COLO829 (cell line): ENCODE measurements at regions not wholly inside any gene's neighbourhood (a gene's known extent, or its start where the extent isn't known, plus 50 kb on each side); places are given as distances from the start of the nearest gene placed in this dataset.
"Not testable (repeated sequence)": the region's sequence is repeated elsewhere in the genome, so short reads cannot be mapped to it uniquely, and the experiment has no call there.

ENCODE experiments used
- DNase-seq: peaks from one replicate; pipeline ENCODE4 v3.0.0; 2012; ENCODE audit warnings: low spot score

- DNase-seq, result no peak
These were observed 213.1 kb downstream of the CDH26 start for GRCh38 chr20:60171313-60171712.

DNA sequence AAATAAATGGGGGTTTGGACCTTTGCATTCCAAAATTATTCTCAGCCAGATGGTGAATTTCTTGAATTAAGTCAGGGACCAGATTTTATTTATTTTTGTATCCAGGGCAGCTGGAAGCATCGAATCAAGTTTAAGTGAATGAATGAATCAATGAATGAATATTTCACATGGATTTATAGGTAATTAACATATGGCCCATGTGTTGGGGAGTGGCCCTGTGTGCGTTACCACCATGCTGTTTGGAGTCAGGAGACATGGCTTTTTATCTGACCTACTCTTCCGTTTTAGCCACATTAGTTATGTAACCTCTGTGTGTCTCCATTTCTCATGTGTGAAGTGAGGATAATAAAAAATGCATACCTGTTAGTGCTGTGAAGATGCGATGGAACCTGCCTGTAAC is 213.5 kb downstream of the CDH26 start:
- DNase-seq, result no peak

- DNase-seq, result no peak
These were observed 214.2 kb downstream of the CDH26 start for GRCh38 chr20:60172346-60172984.

DNA sequence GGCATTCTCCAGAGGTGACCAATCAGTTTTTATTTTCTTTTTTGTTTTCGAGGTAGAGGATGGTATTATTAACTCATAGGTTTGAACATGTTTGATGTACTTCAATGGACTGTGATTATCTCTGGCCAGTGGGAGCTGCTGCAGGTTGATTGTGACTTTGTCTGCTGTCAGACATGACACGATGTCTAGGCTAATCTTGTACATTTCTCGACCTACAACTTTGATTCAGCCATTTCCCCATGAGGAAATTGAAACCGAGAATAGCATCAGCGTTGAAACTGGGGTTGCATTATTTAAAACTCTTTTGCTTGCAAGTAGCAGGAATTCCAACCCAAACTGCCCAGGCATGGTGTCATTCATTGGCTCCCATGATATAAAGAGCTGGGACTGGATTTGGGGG is 218.9 kb downstream of the CDH26 start:
- DNase-seq, result no peak

DNA sequence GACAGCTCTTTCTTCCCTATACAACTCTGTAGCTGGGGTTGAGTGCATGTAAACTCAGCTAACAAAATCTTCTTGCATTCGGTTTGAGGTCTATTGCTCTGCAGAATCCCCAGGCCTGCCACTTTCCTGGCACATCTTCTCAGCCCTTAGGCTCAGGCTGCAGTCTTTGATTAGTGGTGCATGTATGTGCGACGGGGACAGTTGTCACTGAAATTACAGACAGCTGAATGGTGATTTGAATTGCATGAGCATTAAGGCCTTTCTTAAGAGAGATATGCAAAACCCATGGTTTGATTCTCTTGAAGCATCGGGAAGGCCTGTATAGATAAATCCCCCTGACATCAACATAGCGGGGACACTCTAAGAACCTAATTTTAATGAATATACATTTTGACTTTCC is 222.8 kb downstream of the CDH26 start:
- DNase-seq, result no peak

- no peak for DNase-seq
These were observed 228.2 kb downstream of the CDH26 start for GRCh38 chr20:60186412-60186811.

DNA sequence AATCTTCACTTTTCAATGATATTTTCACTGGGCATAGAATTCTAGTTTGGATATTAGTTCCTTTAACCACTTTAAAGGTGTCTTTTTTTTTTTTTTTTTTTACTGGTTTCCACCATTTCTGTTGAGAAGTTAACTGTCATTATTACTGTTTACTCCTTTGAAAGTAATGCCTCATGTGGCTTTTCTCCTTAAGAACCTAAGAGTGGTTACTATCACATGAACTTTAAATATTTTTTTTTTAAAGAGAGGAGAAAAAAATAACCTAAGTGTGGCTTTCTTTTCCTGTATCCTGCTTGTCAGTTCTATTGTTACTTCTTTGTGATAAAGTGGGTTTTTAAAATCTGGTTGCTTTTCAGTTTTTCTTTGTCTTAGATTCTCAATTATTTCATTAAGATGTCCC is 229.5 kb downstream of the CDH26 start:
- no peak for DNase-seq

GRCh38 chr20:60191014-60191413 is 232.8 kb downstream of the CDH26 start:
- DNase-seq, result no peak

DNA sequence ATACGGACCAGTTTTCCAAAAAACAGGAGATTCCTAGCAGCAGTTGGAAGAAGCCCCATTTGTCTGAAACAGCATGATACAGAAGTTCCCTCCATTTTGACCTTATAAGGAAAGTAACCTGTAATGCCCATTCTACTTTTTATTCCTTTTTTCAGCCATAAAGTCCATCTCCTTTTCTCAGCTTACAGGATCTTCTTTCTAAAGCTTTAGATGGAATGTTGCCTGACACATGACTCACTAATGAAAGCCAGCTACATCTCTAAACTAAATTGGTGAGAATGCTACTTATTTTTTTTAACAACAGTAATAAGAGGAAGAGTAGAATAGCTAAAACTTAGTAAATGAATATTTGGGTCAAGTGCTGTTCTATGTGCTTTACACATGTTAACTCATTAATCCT is 234.1 kb downstream of the CDH26 start:
- no peak for DNase-seq

- DNase-seq, result not testable (repeated sequence)
These were observed 240.9 kb downstream of the CDH26 start for GRCh38 chr20:60199132-60199531.

DNA sequence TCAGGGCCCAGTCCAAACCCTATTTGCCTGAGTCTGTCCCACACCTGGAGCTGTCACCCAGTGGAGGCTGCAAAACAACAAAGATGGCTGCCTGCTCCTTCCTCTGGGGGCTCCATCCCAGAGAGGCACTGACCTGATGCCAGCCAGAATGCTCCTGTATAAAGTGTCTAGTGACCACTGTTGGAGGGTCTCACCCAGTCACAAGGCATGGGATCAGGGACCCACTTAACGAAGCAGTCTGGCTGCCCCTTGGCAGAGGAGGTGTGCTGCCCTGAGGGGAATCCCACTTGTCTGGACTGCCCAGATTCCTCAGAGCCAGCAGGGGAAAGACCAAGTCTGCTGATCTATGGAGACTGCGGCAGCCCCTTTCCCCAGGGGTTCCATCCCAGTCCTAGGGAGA is 241.6 kb downstream of the CDH26 start:
- DNase-seq, result no peak

- DNase-seq, result no peak
These were observed 242.2 kb downstream of the CDH26 start for GRCh38 chr20:60200305-60200918.

- DNase-seq, result no peak
These were observed 243.1 kb downstream of the CDH26 start for GRCh38 chr20:60201198-60201835.

DNA sequence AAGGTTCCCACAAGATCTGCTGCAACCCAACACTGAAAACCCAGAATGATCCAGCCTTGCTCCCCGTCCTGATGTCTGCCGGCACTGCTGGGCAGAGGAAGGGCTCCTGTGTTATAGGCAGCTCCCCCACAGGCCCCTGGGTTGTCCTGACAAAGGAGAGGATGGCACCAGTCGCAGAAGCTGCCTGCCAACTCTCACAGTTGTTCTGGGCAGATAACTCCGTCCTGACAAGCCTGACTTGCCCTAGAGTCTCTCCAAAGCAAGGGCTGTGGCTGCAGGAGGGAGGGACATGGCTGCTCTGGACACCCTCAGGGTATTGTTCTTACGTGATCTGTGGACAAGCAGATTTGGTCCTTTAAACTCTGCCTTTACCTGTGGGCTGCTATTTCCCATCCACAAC is 243.8 kb downstream of the CDH26 start:
- DNase-seq, result no peak

DNA sequence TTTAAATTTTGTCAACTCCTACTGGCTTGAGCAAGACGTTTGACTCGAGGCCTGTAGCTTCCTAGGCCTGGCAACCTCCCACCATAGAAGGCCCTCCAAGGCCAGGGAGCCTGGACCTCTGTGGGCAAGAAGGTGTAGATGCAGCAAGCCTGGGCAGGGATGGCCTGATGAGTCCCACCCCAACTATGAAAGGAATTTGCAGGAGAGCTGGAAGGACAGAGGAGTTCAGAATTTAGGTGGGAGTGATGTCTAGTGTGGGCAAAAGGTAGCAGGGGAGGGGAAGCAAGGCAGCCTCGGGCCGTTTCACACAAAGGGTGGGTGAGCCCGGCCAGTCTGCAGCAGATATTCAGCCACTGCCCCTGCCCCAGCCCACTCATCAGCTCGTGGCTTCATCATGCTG is 245.2 kb downstream of the CDH26 start:
- DNase-seq, result no peak

- DNase-seq, result no peak
These were observed 246.4 kb downstream of the CDH26 start for GRCh38 chr20:60204601-60205000.

DNA sequence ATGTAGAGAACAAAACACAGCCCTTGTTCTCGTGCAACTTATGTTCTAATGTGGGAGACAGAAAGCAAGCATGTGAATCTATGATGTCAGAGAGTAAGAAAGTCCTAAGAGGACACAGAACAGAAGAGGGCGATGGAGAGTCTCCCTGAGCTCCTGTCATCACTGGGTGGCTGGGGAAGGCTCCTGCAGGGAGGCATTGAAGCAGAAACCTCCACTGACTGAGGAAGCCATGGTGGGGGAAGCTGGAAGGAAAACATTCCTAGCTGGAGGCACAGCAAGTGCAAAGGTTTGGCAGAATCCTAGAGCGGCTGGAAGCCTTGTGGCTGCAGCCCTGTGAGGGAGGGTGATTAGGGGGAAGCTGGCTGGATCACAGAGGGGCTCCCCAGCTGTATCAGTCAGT is 248.0 kb downstream of the CDH26 start:
- peak; percentile 43 for DNase-seq

DNA sequence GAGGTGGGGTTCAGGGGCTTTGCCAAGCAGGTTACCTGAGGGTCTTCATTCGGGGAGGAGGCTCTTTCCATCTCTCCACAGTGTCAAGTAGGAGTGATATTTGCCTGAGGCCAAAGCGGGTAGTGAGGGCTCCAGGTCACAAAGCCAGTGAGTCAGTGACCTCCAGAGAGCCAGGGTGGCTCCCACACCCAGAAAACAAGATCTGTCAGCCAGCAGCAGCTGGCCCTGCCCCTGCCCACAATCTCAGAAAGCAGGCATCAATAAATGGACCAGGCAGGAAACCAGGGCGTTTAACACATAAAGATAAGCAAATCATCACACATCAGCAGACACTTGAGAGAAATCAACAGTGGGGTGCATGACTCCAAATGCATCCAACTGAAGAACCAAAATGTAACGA is 250.8 kb downstream of the CDH26 start:
- DNase-seq, result no peak

DNA sequence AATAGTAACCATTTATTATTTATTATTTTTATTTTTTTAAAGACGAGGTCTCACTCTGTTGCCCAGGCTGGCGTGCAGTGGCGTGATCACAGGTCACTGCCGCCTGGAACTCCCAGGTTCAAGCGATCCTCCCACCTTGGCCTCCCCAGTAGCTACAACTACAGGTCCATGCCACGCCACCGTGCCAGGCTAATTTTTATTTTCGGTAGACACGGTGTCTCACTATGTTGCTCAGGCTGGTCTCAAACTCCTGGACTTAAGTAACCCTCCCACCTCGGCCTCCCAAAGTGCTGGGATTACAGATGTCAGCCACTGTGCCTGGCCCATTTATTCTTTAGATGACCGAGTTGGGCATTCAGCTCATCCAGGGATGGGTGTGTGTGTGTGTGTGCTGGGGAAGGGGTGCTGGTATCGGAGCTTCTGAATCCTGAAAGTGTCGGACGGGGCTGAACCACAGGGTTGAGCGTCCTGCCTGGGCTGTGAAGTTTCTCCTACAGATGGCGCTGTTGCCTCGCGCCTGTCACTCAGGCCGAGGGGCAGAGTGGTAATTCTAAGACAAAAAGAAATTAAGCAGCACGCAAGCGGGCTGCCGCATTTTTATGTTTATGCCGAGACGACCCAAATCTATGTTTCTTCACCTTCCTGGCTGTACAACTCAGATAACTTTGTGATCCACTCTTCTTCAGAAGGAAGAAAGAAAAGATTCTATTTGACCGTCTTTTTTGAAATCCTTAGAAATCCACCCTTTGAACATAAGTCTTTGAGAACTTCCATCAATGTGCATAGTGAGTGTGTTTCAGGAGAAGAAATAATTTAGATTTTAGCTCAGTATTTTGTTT is 252.8 kb downstream of the CDH26 start:
- peak; percentile 71 for DNase-seq

DNA sequence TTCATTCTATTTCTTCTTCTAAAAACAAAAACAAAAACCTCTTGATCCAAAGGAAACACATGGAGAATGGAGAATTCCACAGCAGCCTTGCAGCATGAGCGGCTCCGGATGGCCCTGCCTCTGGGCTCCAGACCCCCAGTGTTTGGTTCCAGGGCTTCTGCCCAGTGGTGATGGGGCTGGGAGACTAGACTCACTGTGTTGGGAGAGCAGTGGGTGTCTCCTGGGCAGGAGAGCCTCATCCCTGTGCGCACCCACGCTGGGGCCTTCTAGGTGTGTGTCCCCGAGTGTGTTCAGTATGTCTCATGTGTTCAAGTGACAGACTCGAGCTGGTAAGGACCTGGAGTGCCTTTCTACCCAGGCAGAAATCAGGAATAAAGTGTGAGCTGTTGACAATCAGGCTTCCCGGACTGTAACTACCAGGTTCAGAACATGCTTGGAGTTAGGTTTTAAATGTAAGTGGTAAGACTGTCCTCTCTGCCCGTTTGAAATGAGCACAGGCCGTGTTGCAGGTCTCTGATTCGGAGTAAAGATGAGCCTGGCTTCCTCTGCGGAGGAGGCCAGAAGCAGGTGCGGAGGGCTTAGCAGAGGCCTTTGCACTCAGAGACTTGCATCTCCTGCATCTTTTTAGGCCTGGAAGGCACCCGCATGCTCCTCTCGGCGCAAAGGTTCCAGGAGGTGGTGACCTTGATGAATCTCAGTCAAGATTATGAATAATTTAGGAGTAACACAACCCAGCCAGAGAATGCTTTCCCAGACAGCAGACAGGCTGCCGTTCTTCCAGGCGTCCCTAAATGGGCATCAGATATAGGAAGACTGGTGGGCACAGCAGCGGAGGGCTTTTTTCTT is 253.6 kb downstream of the CDH26 start:
- DNase-seq, result no peak

DNA sequence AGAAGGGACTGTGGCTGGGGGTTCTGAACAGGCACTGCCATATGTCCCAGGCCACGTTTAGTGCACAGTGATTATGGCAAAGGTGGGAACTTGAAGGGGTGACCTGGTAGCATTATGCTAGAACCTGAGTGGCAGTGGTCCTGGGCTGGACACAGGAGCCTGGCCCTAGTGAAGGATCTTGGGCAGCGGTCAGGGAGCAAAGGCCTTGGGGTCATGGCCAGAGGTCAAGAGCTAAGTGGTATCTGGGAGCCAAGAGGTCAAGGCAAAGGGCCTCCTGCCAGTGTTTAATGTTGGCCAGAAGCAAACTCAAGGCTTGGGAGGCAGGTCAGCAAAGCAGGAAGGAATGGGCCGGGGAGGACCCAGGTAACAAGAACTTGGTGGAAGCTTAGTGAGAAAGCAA is 254.5 kb downstream of the CDH26 start:
- no peak for DNase-seq
